ENCODE measurements at regions not wholly inside any gene's neighbourhood (a gene's known extent, or its start where the extent isn't known, plus 50 kb on each side); places are given as distances from the start of the nearest gene placed in this dataset.

DNA sequence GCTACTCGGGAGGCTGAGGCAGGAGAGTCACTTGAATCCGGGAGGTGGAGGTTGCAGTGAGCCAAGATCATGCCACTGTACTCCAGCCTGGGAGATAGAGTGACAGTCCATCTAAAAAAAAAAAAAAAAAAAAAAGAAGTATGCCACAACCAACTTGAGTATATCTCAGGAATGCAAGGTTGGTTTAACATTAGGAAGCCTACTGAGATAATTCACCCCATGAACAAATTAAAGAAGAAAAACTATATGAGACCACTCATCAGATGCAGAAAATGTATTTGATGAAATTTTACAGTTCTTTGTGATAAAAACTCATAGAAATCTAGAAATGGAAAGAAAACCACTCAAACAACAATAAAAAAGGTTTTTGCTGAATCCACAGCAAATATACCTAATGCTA lies 373.8 kb downstream of the LMO4 start:
- TF ChIP-seq, protein P1, sequence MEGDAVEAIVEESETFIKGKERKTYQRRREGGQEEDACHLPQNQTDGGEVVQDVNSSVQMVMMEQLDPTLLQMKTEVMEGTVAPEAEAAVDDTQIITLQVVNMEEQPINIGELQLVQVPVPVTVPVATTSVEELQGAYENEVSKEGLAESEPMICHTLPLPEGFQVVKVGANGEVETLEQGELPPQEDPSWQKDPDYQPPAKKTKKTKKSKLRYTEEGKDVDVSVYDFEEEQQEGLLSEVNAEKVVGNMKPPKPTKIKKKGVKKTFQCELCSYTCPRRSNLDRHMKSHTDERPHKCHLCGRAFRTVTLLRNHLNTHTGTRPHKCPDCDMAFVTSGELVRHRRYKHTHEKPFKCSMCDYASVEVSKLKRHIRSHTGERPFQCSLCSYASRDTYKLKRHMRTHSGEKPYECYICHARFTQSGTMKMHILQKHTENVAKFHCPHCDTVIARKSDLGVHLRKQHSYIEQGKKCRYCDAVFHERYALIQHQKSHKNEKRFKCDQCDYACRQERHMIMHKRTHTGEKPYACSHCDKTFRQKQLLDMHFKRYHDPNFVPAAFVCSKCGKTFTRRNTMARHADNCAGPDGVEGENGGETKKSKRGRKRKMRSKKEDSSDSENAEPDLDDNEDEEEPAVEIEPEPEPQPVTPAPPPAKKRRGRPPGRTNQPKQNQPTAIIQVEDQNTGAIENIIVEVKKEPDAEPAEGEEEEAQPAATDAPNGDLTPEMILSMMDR (IDR thresholded peaks at IDR 0.05; ENCODE audit: low read length), result no peak
- TF ChIP-seq EZH2phosphoT487 (IDR thresholded peaks at IDR 0.05; ENCODE audit: low read length) (no peak), EZH2 (optimal IDR thresholded peaks at IDR 0.05; ENCODE audit: low read depth, low read length) (no peak)
